GM19463 (cell line): ENCODE measurements at regions not wholly inside any gene's neighbourhood (a gene's known extent, or its start where the extent isn't known, plus 50 kb on each side); places are given as distances from the start of the nearest gene placed in this dataset.

ENCODE experiments used
- ATAC-seq: cut with Tn5 transposase; IDR thresholded peaks from one replicate; pipeline ENCODE4 v1.9.1; 2021; ENCODE audit warnings: mild to moderate bottlenecking, moderate library complexity; ENCODE audit not compliant: unreplicated experiment

GRCh38 chr9:109830545-109830944, 50.5 kb downstream of the PALM2AKAP2 start:
- ATAC-seq: no peak

GRCh38 chr9:109831998-109832658, 52.1 kb downstream of the PALM2AKAP2 start:
- ATAC-seq: no peak

- no peak for ATAC-seq
These were observed 54.9 kb downstream of the PALM2AKAP2 start for GRCh38 chr9:109834855-109835254.

- ATAC-seq: no peak
These were observed 63.6 kb downstream of the PALM2AKAP2 start for GRCh38 chr9:109843641-109844040.

GRCh38 chr9:109845226-109845625, 65.2 kb downstream of the PALM2AKAP2 start:
- no peak for ATAC-seq

GRCh38 chr9:109846776-109847175, 66.8 kb downstream of the PALM2AKAP2 start:
- no peak for ATAC-seq

- no peak for ATAC-seq
These were observed 72.6 kb downstream of the PALM2AKAP2 start for GRCh38 chr9:109852556-109852955.

GRCh38 chr9:109855540-109855939, 75.5 kb downstream of the PALM2AKAP2 start:
- ATAC-seq: no peak

- no peak for ATAC-seq
These were observed 76.8 kb downstream of the PALM2AKAP2 start for GRCh38 chr9:109856785-109857184.

GRCh38 chr9:109857336-109857735, 77.3 kb downstream of the PALM2AKAP2 start:
- ATAC-seq: no peak

GRCh38 chr9:109859447-109859846, 79.4 kb downstream of the PALM2AKAP2 start:
- ATAC-seq: no peak

GRCh38 chr9:109860521-109860920, 80.5 kb downstream of the PALM2AKAP2 start:
- ATAC-seq: no peak

GRCh38 chr9:109861499-109861898, 81.5 kb downstream of the PALM2AKAP2 start:
- ATAC-seq: no peak

GRCh38 chr9:109861918-109862317, 81.9 kb downstream of the PALM2AKAP2 start:
- no peak for ATAC-seq

GRCh38 chr9:109862452-109862851, 82.5 kb downstream of the PALM2AKAP2 start:
- no peak for ATAC-seq

GRCh38 chr9:109863961-109864360, 84.0 kb downstream of the PALM2AKAP2 start:
- no peak for ATAC-seq

GRCh38 chr9:109865521-109865920, 85.5 kb downstream of the PALM2AKAP2 start:
- no peak for ATAC-seq

- ATAC-seq: no peak
These were observed 88.2 kb downstream of the PALM2AKAP2 start for GRCh38 chr9:109868207-109868606.

- ATAC-seq: no peak
These were observed 88.7 kb downstream of the PALM2AKAP2 start for GRCh38 chr9:109868722-109869121.

- no peak for ATAC-seq
These were observed 90.4 kb downstream of the PALM2AKAP2 start for GRCh38 chr9:109870365-109870764.

- ATAC-seq: no peak
These were observed 92.9 kb downstream of the PALM2AKAP2 start for GRCh38 chr9:109872901-109873300.

GRCh38 chr9:109875495-109876129, 95.6 kb downstream of the PALM2AKAP2 start:
- no peak for ATAC-seq
